Loucy (cell line): ENCODE measurements at regions not wholly inside any gene's neighbourhood (a gene's known extent, or its start where the extent isn't known, plus 50 kb on each side); places are given as distances from the start of the nearest gene placed in this dataset.

Experiments
- EZH2phosphoT487 ChIP-seq: fragments of 200-600 bp; IDR thresholded peaks from 2 replicates; pipeline ENCODE4 v1.6.1; 2018; ENCODE audit warnings: antibody characterized with exemption, mild to moderate bottlenecking, moderate library complexity, borderline replicate concordance
- TF ChIP-seq, protein P1 (sequence below): fragments of 200-600 bp; sonication (generic); conservative IDR thresholded peaks from 2 replicates; pipeline ENCODE4 v1.5.1; 2014; ENCODE audit warnings: mild to moderate bottlenecking, antibody characterized with exemption, low read length

DNA sequence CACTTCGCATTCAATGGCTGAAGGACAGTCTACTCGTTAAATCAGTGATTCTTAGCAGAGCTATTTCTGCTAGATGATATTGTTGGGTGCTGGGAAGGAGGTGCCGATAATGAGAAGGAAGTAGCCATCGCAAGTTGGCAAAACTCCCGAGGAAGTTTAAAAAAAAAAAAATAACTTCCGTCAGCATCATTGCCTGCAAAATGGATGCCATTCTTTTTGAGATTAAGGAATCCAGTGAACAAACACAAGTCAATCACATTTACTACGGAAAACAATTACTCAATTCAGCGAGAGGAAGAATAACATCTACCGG, 74.4 kb upstream of the SFMBT2 start:
- no peak for TF ChIP-seq EZH2phosphoT487
- TF ChIP-seq, protein P1, sequence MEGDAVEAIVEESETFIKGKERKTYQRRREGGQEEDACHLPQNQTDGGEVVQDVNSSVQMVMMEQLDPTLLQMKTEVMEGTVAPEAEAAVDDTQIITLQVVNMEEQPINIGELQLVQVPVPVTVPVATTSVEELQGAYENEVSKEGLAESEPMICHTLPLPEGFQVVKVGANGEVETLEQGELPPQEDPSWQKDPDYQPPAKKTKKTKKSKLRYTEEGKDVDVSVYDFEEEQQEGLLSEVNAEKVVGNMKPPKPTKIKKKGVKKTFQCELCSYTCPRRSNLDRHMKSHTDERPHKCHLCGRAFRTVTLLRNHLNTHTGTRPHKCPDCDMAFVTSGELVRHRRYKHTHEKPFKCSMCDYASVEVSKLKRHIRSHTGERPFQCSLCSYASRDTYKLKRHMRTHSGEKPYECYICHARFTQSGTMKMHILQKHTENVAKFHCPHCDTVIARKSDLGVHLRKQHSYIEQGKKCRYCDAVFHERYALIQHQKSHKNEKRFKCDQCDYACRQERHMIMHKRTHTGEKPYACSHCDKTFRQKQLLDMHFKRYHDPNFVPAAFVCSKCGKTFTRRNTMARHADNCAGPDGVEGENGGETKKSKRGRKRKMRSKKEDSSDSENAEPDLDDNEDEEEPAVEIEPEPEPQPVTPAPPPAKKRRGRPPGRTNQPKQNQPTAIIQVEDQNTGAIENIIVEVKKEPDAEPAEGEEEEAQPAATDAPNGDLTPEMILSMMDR, result no peak
